GM23248 (cell line): ENCODE measurements at regions not wholly inside any gene's neighbourhood (a gene's known extent, or its start where the extent isn't known, plus 50 kb on each side); places are given as distances from the start of the nearest gene placed in this dataset.

Source experiments
- DNase-seq: peaks from one replicate; pipeline ENCODE4 v3.0.0-alpha.2; 2015
- H2AFZ ChIP-seq: fragments of 200-600 bp; sonication (generic); 2 replicates; pipeline ENCODE4 v1.6.1; 2016; ENCODE audit warnings: antibody characterized with exemption
- H3F3A ChIP-seq: fragments of 200-600 bp; sonication (generic); 2 replicates; pipeline ENCODE4 v1.6.1; 2016; ENCODE audit warnings: mild to moderate bottlenecking, antibody characterized with exemption, mixed run types; ENCODE audit not compliant: insufficient read depth
- H3K27ac ChIP-seq: fragments of 200-600 bp; sonication (generic); 2 replicates; pipeline ENCODE4 v1.5.1; 2016; ENCODE audit warnings: mild to moderate bottlenecking
- H3K27me3 ChIP-seq: fragments of 200-600 bp; sonication (generic); replicated peaks from 2 replicates; pipeline ENCODE4 v1.6.1; 2016; ENCODE audit warnings: mild to moderate bottlenecking; ENCODE audit not compliant: insufficient read depth
- H3K36me3 ChIP-seq: fragments of 200-600 bp; sonication (generic); 2 replicates; pipeline ENCODE4 v1.6.1; 2016; ENCODE audit warnings: low read depth, mild to moderate bottlenecking
- H3K4me1 ChIP-seq: fragments of 200-600 bp; sonication (generic); 2 replicates; pipeline ENCODE4 v1.6.1; 2016; ENCODE audit warnings: mild to moderate bottlenecking; ENCODE audit not compliant: insufficient read depth
- H3K4me2 ChIP-seq: fragments of 200-600 bp; sonication (generic); one replicate; pipeline ENCODE4 v1.6.1; 2016; ENCODE audit warnings: mild to moderate bottlenecking; ENCODE audit not compliant: unreplicated experiment
- H3K4me3 ChIP-seq: fragments of 200-600 bp; sonication (generic); 2 replicates; pipeline ENCODE4 v1.5.1; 2016; ENCODE audit warnings: mild to moderate bottlenecking
- H3K79me2 ChIP-seq: fragments of 200-600 bp; sonication (generic); 2 replicates; pipeline ENCODE4 v1.6.1; 2016; ENCODE audit warnings: mild to moderate bottlenecking; ENCODE audit not compliant: insufficient read depth
- H3K9ac ChIP-seq: fragments of 200-600 bp; sonication (generic); 2 replicates; pipeline ENCODE4 v1.6.1; 2016; ENCODE audit warnings: mild to moderate bottlenecking
- H3K9me2 ChIP-seq: fragments of 200-600 bp; sonication (generic); 2 replicates; pipeline ENCODE4 v1.6.1; 2016; ENCODE audit warnings: mixed run types, mild to moderate bottlenecking, moderate library complexity; ENCODE audit not compliant: insufficient read depth
- H3K9me3 ChIP-seq: fragments of 200-600 bp; sonication (generic); one replicate; pipeline ENCODE4 v1.6.1; 2017; ENCODE audit warnings: low read depth
- H4K20me1 ChIP-seq: fragments of 200-600 bp; sonication (generic); 2 replicates; pipeline ENCODE4 v1.6.0; 2016; ENCODE audit not compliant: insufficient read depth
- EZH2 ChIP-seq: fragments of 200-600 bp; sonication (generic); IDR thresholded peaks from 2 replicates; pipeline ENCODE4 v1.6.1; 2018; ENCODE audit warnings: antibody characterized with exemption, mild to moderate bottlenecking; ENCODE audit not compliant: insufficient read depth, poor library complexity, severe bottlenecking
- EZH2phosphoT487 ChIP-seq: fragments of 200-600 bp; sonication (generic); IDR thresholded peaks from 2 replicates; pipeline ENCODE4 v1.6.1; 2018; ENCODE audit warnings: antibody characterized with exemption, moderate library complexity, mild to moderate bottlenecking, low read depth; ENCODE audit not compliant: insufficient read depth
- WGBS, 2 experiments: methylation state at CpG; one replicate each; pipeline ENCODE4 v1.1.6; 2015 to 2017; ENCODE audit warnings: low lambda C conversion rate in 2 of 2, low coverage in 1 of 2; ENCODE audit errors: missing lambda C conversion rate in 2 of 2; 5-methylcytosine and 5-hydroxymethylcytosine counted together
- in situ Hi-C: fragments of 300-500 bp; cut with MboI; formaldehyde crosslinking; loops from 2 replicates; pipeline ENCODE4 v1.15.0; 2020

DNA sequence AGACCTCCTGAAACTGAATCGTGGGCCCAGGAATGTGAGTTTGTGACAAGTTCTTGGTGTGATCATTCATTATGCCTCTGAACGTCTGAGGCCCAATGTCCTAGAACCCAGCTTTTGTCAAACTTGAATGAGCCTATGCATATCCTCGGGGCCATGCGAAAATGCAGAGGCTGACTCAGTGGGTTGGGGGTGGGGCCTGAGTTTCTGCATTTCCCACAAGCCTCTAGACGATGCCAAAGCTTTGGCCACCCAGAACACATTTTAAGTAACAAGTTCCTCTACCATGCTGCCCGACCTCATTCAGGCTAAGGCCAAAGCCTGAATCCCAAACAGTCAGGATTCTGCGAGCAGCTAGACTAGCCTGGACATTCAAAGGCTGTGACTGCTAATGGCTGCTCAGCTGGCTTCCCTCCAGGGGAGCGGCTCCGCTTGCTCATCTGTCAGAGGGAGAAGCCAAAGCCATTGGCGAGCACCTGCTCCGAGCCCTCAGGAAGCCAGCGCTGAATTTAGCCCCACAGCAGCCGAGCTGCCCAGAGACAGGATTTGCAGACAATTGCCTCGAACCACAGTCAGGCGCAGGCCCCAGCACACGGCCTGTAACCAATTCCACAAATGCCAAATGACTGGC is 177.5 kb downstream of the ZDHHC21 start:
- H3K27ac ChIP-seq: no peak overlapping the region
- H3K36me3 ChIP-seq: no peaks in the 10 kb centered on the region
- 79% methylated on average over 16 of the region's 16 CpGs for WGBS, 2 experiments
- no peaks in the 10 kb centered on the region; the same call in 1 of the 2 replicates for H3K27me3 ChIP-seq
- TF ChIP-seq EZH2phosphoT487: no peak
- no peak for TF ChIP-seq EZH2
- H3K9me3 ChIP-seq: no peaks in the 10 kb centered on the region
- H3K9ac ChIP-seq: no peak overlapping the region
- H3K79me2 ChIP-seq: no peaks in the 10 kb centered on the region
- H3F3A ChIP-seq: no peaks in the 10 kb centered on the region
- no peak overlapping the region for H3K4me2 ChIP-seq
- H3K9me2 ChIP-seq: no peaks in the 10 kb centered on the region
- H3K4me1 ChIP-seq: no peaks in the 10 kb centered on the region
- H3K4me3 ChIP-seq: no peak overlapping the region
- H2AFZ ChIP-seq: no peak overlapping the region
- no peaks in the 10 kb centered on the region for H4K20me1 ChIP-seq
- in situ Hi-C loops: no loop called here
- no peak for DNase-seq

DNA sequence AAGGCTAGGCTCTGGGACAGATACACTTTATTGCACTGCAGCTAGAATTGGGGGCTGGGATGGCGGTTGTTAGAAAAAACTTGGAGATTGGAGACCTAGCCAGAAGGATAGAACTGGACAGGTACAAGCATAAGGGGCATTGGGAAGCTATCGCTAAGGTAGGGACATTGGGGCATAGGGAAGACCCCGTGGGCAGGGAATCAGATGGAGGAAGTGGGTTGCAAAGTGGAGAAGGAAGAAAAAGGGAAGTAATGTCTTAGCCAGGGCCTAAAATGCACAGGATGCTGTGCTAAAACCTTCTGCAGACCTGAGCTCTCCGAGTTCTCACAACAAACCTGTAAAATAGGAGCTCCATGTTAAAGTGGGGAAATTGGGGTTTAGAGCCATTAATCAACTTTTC is 178.2 kb downstream of the ZDHHC21 start:
- H3K27me3 ChIP-seq: no peaks in the 10 kb centered on the region; the same call in 1 of the 2 replicates
- TF ChIP-seq EZH2phosphoT487 (no peak), EZH2 (no peak)
- H3K4me3 ChIP-seq: no peak overlapping the region
- H3K27ac ChIP-seq: no peak overlapping the region
- H3K9me2 ChIP-seq: no peaks in the 10 kb centered on the region
- no peak overlapping the region for H3K4me2 ChIP-seq
- H2AFZ ChIP-seq: no peak overlapping the region
- no peaks in the 10 kb centered on the region for H3K9me3 ChIP-seq
- H3F3A ChIP-seq: no peaks in the 10 kb centered on the region
- in situ Hi-C loops: no loop called here
- H3K79me2 ChIP-seq: no peaks in the 10 kb centered on the region
- H4K20me1 ChIP-seq: no peaks in the 10 kb centered on the region
- no peaks in the 10 kb centered on the region for H3K36me3 ChIP-seq
- no peak overlapping the region for H3K9ac ChIP-seq
- H3K4me1 ChIP-seq: no peaks in the 10 kb centered on the region
- DNase-seq: no peak
- 67 to 72% methylated on average over 4 of the region's 4 CpGs for WGBS, 2 experiments

DNA sequence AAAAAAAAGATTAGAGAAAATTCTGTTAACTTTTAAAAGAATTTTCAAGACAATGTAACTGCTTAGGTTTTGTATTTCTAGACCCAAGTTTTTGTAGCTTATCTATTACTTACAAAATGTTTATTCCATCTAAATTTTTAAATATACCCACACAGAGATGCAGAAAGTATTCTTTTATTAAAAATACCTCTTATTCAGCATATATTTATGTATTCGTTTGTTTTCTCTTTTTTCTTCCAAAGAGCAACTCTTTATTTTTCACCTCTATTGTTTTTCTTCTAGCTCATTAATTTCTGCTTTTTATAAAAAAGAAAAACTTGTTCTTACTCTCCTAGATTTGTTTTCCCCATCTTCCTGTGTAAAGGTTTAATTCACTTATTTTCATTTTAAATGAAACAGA is 180.3 kb downstream of the ZDHHC21 start:
- in situ Hi-C loops: no loop called here
- 69 to 85% methylated on average over 1 of the region's 1 CpG for WGBS, 2 experiments
- no peaks in the 10 kb centered on the region; the same call in 1 of the 2 replicates for H3K27me3 ChIP-seq

DNA sequence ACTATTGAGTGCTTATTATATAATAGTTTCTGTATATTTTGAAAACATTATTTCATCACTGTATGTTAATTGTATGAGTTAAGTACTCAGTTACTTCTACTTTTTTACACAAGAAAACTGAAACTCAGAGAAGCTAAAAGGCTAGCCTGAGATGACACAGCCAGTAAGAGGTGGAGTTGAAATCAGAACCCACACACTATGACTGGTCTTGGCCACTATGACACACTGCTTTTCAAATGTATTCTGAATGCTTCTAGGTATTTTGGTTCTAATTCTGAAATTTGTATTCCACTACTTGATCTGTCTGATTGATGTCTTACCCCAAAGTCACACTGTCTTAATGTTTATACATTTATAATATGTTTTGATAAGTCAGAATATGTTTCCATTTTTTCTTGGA is 181.8 kb downstream of the ZDHHC21 start:
- Histone ChIP-seq H3K4me2 (no peak overlapping the region), H3K4me1 (no peaks in the 10 kb centered on the region), H3K4me3 (no peak overlapping the region), H3F3A (no peaks in the 10 kb centered on the region), H3K9me3 (no peaks in the 10 kb centered on the region), H4K20me1 (no peaks in the 10 kb centered on the region), H3K27ac (no peak overlapping the region), H3K36me3 (no peaks in the 10 kb centered on the region), H3K27me3 (peaks cover 4% of the 10 kb centered on the region; the same call in 1 of the 2 replicates), H3K9ac (no peak overlapping the region), H2AFZ (no peak overlapping the region), H3K79me2 (no peaks in the 10 kb centered on the region), H3K9me2 (no peaks in the 10 kb centered on the region)
- in situ Hi-C loops: no loop called here
- TF ChIP-seq EZH2phosphoT487 (no peak), EZH2 (no peak)
- DNase-seq: peak; percentile 48

More for the DNA sequence above, 180.3 kb downstream of the ZDHHC21 start:
- no peak for TF ChIP-seq EZH2
- TF ChIP-seq EZH2phosphoT487: no peak
- no peaks in the 10 kb centered on the region for H3K79me2 ChIP-seq
- H3K27ac ChIP-seq: no peak overlapping the region
- H4K20me1 ChIP-seq: no peaks in the 10 kb centered on the region
- H3K36me3 ChIP-seq: no peaks in the 10 kb centered on the region
- H3K4me3 ChIP-seq: no peak overlapping the region
- no peak for DNase-seq
- no peaks in the 10 kb centered on the region for H3F3A ChIP-seq
- no peaks in the 10 kb centered on the region for H3K9me3 ChIP-seq
- H3K4me1 ChIP-seq: no peaks in the 10 kb centered on the region
- H3K9ac ChIP-seq: no peak overlapping the region
- H2AFZ ChIP-seq: no peak overlapping the region
- H3K9me2 ChIP-seq: no peaks in the 10 kb centered on the region
- no peak overlapping the region for H3K4me2 ChIP-seq

DNA sequence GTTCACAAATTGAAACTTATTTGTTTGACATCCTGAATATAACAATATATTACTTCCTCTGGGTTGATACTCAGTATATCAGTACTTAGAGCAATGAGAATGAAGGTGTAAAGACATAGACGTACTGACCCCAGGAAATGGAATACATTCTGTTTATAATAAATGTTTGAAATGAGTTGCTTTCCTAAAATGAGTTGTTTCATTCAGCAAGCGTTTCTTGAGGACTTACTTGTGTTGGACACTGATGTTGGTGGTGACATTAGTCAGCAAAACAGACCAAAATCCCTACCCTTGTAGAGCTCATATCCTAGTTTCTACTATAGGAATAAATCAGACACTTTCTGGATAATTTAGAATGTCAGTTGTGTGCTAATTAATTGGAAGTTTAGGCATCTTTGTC is 184.3 kb downstream of the ZDHHC21 start:
- TF ChIP-seq EZH2 (no peak), EZH2phosphoT487 (no peak)

More for the DNA sequence above, 184.3 kb downstream of the ZDHHC21 start:
- in situ Hi-C loops: no loop called here
- H3K27ac ChIP-seq: no peak overlapping the region
- H4K20me1 ChIP-seq: no peaks in the 10 kb centered on the region
- H3K27me3 ChIP-seq: peaks cover 4% of the 10 kb centered on the region; the same call in 1 of the 2 replicates
- H3K36me3 ChIP-seq: no peaks in the 10 kb centered on the region
- no peaks in the 10 kb centered on the region for H3F3A ChIP-seq
- no peak overlapping the region for H3K9ac ChIP-seq
- no peaks in the 10 kb centered on the region for H3K9me2 ChIP-seq
- no peak overlapping the region for H3K4me3 ChIP-seq
- no peak overlapping the region for H3K4me2 ChIP-seq
- no peak overlapping the region; the same call in 1 of the 2 replicates for H2AFZ ChIP-seq
- H3K4me1 ChIP-seq: no peaks in the 10 kb centered on the region
- DNase-seq: no peak
- WGBS, 2 experiments: 61 to 69% methylated on average over 2 of the region's 2 CpGs
- no peaks in the 10 kb centered on the region for H3K9me3 ChIP-seq
- no peaks in the 10 kb centered on the region for H3K79me2 ChIP-seq
